ENCODE measurements at regions not wholly inside any gene's neighbourhood (a gene's known extent, or its start where the extent isn't known, plus 50 kb on each side); places are given as distances from the start of the nearest gene placed in this dataset.

- no peak for TF ChIP-seq POLR2A (IDR thresholded peaks at IDR 0.05; ENCODE audit: extremely low read depth, insufficient read length)
- TF ChIP-seq MAX (IDR thresholded peaks at IDR 0.05; ENCODE audit: low read depth, low read length), result no peak
- no peak for TF ChIP-seq MYC (IDR thresholded peaks at IDR 0.05; ENCODE audit: low read depth, low read length)
- no peak for TF ChIP-seq CTCF (IDR thresholded peaks at IDR 0.05; ENCODE audit: low read depth, low read length)
- no peak for DNase-seq (ENCODE audit: low read depth)
- H3K4me3 ChIP-seq (ENCODE audit: low read depth, low read length), result no peak overlapping the region
These were observed 543.3 kb downstream of the TNS3 start for GRCh38 chr7:47038621-47039020.

- H3K4me3 ChIP-seq (ENCODE audit: low read depth, low read length), result no peak overlapping the region
- no peak for DNase-seq (ENCODE audit: low read depth)
- TF ChIP-seq POLR2A (IDR thresholded peaks at IDR 0.05; ENCODE audit: extremely low read depth, insufficient read length) (no peak), MYC (IDR thresholded peaks at IDR 0.05; ENCODE audit: low read depth, low read length) (no peak), MAX (IDR thresholded peaks at IDR 0.05; ENCODE audit: low read depth, low read length) (no peak), CTCF (IDR thresholded peaks at IDR 0.05; ENCODE audit: low read depth, low read length) (no peak)
These were observed 544.3 kb downstream of the TNS3 start for GRCh38 chr7:47037607-47038006.

GRCh38 chr7:47036909-47037308 lies 545.0 kb downstream of the TNS3 start:
- no peak for DNase-seq (ENCODE audit: low read depth)
- TF ChIP-seq POLR2A (IDR thresholded peaks at IDR 0.05; ENCODE audit: extremely low read depth, insufficient read length) (no peak), MYC (IDR thresholded peaks at IDR 0.05; ENCODE audit: low read depth, low read length) (no peak), CTCF (IDR thresholded peaks at IDR 0.05; ENCODE audit: low read depth, low read length) (no peak), MAX (IDR thresholded peaks at IDR 0.05; ENCODE audit: low read depth, low read length) (no peak)

GRCh38 chr7:47035522-47035921 lies 546.4 kb downstream of the TNS3 start:
- TF ChIP-seq MYC (IDR thresholded peaks at IDR 0.05; ENCODE audit: low read depth, low read length) (no peak), MAX (IDR thresholded peaks at IDR 0.05; ENCODE audit: low read depth, low read length) (no peak), POLR2A (IDR thresholded peaks at IDR 0.05; ENCODE audit: extremely low read depth, insufficient read length) (no peak), CTCF (IDR thresholded peaks at IDR 0.05; ENCODE audit: low read depth, low read length) (no peak)
- no peak overlapping the region for H3K4me3 ChIP-seq (ENCODE audit: low read depth, low read length)
- no peak for DNase-seq (ENCODE audit: low read depth)

More at GRCh38 chr7:47036909-47037308, 545.0 kb downstream of the TNS3 start:
- no peak overlapping the region for H3K4me3 ChIP-seq (ENCODE audit: low read depth, low read length)

- TF ChIP-seq MAX (IDR thresholded peaks at IDR 0.05; ENCODE audit: low read depth, low read length) (no peak), POLR2A (IDR thresholded peaks at IDR 0.05; ENCODE audit: extremely low read depth, insufficient read length) (no peak), CTCF (IDR thresholded peaks at IDR 0.05; ENCODE audit: low read depth, low read length) (no peak)
- DNase-seq (ENCODE audit: low read depth), result no peak
- no peak overlapping the region for H3K4me3 ChIP-seq (ENCODE audit: low read depth, low read length)
These were observed 547.7 kb downstream of the TNS3 start for GRCh38 chr7:47034180-47034579.

- TF ChIP-seq MAX (IDR thresholded peaks at IDR 0.05; ENCODE audit: low read depth, low read length), result no peak
- TF ChIP-seq CTCF (IDR thresholded peaks at IDR 0.05; ENCODE audit: low read depth, low read length), result no peak
- TF ChIP-seq POLR2A (IDR thresholded peaks at IDR 0.05; ENCODE audit: extremely low read depth, insufficient read length), result no peak
- DNase-seq (ENCODE audit: low read depth), result no peak
- no peak overlapping the region for H3K4me3 ChIP-seq (ENCODE audit: low read depth, low read length)
These were observed 549.4 kb downstream of the TNS3 start for GRCh38 chr7:47032536-47032908.
